ENCODE measurements at regions not wholly inside any gene's neighbourhood (a gene's known extent, or its start where the extent isn't known, plus 50 kb on each side); places are given as distances from the start of the nearest gene placed in this dataset.

DNA sequence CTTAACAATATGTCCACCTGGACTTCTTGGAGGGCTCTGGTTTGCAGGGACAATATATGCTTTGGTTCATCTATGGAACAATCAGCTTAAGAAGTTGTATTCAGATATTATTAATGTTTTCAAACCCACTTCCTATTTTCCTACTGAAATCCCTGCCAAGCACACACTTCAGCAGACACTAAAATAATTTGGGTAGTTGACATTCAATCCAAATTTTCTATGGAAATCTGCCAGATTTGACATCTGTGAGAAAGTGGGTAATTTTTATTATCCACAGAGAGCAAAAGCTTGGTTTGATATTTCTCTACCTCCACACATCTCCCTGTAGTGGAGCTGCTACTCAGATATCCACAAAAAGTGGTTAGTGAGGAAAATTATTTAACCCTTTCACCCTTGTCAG, 378.8 kb upstream of the SOX5 start:
- no peak for DNase-seq (ENCODE audit: low read depth)
- TF ChIP-seq, protein P1, sequence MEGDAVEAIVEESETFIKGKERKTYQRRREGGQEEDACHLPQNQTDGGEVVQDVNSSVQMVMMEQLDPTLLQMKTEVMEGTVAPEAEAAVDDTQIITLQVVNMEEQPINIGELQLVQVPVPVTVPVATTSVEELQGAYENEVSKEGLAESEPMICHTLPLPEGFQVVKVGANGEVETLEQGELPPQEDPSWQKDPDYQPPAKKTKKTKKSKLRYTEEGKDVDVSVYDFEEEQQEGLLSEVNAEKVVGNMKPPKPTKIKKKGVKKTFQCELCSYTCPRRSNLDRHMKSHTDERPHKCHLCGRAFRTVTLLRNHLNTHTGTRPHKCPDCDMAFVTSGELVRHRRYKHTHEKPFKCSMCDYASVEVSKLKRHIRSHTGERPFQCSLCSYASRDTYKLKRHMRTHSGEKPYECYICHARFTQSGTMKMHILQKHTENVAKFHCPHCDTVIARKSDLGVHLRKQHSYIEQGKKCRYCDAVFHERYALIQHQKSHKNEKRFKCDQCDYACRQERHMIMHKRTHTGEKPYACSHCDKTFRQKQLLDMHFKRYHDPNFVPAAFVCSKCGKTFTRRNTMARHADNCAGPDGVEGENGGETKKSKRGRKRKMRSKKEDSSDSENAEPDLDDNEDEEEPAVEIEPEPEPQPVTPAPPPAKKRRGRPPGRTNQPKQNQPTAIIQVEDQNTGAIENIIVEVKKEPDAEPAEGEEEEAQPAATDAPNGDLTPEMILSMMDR (IDR thresholded peaks at IDR 0.05; ENCODE audit: insufficient read depth, low read depth, low read length), result no peak
- no peak overlapping the region for H3K4me3 ChIP-seq (ENCODE audit: low read depth, low read length)

DNA sequence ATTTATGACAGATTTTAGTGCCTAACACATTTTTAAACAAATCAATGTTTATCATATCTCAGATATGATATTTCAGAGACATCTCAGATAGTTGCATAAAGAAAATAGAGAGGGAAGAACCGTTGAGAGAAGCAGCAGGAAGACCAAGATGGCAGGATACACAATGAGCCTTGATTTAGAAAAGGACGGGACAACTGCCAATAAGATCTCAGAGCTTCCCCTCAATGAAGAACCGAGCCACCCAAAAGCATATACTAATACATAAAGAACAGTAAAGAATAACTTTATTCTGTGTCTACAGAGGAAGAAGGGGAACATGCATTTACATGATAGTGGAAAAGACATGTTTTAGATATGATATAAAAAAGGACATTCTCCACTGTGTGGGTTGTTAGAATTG, 375.9 kb upstream of the SOX5 start:
- no peak for DNase-seq (ENCODE audit: low read depth)
- H3K4me3 ChIP-seq (ENCODE audit: low read depth, low read length), result no peak overlapping the region
- TF ChIP-seq, protein P1 (IDR thresholded peaks at IDR 0.05; ENCODE audit: insufficient read depth, low read depth, low read length), result no peak

DNA sequence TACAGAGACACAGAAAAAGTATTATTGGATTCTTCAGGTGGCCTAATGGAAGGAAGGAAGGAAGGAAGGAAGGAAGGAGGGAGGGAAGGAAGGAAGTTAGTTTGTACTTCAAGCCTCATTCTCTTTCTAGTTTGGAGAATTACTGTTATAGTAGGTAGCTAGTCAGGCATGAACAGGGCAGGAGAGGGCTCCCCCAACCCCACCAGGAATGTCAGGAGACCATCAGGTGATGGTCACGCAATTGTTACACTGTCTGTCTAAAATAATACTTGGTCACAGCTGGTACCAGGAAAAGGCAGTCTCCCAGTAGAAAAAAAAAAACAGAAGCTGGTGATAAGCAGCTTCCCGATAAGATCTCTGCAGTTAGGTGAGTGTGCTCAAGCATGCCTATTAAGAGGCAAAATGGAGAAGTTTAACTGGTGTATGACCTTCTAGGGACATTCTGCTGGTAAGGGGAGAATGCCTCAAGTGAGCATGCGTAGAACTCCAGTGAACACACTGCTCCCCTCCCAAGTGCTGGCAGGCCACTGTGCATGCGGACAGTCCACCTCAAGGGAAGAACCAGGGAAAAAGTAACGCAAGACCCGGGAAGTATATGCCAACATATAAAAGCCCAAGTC, 358.4 kb upstream of the SOX5 start:
- TF ChIP-seq, protein P1 (IDR thresholded peaks at IDR 0.05; ENCODE audit: insufficient read depth, low read depth, low read length), result no peak
- H3K4me3 ChIP-seq (ENCODE audit: low read depth, low read length), result no peak overlapping the region
- no peak for DNase-seq (ENCODE audit: low read depth)

DNA sequence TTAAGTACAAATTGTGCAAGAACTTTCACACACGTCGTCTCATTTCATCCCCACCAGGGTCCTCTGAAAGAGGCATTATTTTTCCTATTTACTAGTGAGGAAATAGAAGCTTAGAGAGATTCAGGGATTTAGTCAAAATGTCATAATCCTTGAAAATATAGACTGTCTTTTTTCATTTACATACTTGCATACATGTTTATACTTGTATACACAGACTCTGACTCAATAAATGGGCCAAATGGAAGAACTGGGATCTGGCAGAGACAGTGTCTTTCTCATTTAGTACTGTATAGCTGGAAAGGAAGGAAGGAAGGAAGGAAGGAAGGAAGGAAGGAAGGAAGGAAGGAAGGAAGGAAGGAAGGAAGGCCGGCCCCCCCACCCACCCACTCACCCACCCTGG, 357.7 kb upstream of the SOX5 start:
- H3K4me3 ChIP-seq (ENCODE audit: low read depth, low read length), result no peak overlapping the region
- TF ChIP-seq, protein P1 (IDR thresholded peaks at IDR 0.05; ENCODE audit: insufficient read depth, low read depth, low read length), result no peak
- DNase-seq (ENCODE audit: low read depth), result no peak

DNA sequence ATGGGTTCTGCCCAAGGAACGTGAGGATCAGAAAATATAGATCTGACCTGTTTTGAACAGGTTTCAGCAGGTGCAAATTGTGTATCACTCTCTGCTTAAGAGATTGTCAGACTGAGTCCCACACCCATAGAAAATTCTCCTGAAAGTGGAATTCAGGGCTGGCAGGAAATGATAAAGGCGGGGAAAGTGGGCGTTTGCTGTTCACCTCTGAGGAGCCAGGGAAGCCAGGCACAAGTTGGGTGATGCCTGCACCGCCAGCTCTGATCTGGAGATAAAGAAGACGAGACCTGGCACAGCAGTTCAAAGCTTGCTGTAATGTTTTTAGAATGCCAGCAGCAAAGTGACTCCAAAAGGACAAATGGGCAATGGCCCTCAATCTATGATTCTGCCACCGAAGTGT, 356.5 kb upstream of the SOX5 start:
- TF ChIP-seq, protein P1 (IDR thresholded peaks at IDR 0.05; ENCODE audit: insufficient read depth, low read depth, low read length), result no peak
- DNase-seq (ENCODE audit: low read depth), result no peak
- H3K4me3 ChIP-seq (ENCODE audit: low read depth, low read length), result no peak overlapping the region

DNA sequence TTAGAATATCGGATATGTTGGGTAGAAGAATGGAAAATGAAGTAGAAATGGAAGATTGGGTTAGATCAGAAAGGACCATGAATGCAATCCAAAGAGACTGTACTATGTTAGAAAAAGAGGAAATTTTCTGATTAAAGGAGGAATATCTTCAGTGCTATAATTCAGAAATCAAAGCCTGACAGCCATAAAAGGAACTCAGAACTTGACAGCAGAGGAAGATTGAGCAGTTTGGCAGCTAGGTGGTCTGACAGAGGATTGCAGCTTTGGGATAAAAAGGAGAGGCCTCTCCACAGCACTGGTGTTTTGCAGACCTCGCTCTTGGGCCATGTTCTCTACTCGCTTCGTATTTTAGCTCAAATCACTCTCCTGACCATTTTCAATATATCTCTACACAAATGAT, 354.8 kb upstream of the SOX5 start:
- no peak overlapping the region for H3K4me3 ChIP-seq (ENCODE audit: low read depth, low read length)
- TF ChIP-seq, protein P1 (IDR thresholded peaks at IDR 0.05; ENCODE audit: insufficient read depth, low read depth, low read length), result no peak
- DNase-seq (ENCODE audit: low read depth), result no peak

DNA sequence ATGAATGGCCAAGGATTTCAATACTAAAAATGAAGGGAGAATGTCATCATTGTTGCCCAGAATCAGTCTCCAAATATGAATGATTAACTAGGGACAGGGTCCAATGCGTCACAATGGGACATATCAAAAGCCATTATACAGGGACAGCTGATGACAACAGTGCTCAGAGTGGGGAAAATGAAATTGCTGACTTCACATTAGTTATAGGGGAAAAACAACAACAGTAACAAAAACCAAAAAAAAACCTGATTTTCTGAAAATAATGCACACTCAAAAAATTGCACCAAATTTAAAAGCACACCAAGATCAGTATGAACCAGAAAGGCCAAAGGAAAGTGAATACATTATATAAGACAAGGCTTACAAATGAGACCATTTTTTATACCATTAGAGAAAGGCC, 353.2 kb upstream of the SOX5 start:
- TF ChIP-seq, protein P1 (IDR thresholded peaks at IDR 0.05; ENCODE audit: insufficient read depth, low read depth, low read length), result no peak
- no peak for DNase-seq (ENCODE audit: low read depth)
- no peak overlapping the region for H3K4me3 ChIP-seq (ENCODE audit: low read depth, low read length)

Data from fibroblast of villous mesenchyme (primary cell).